HL-60 (cell line): ENCODE measurements at regions not wholly inside any gene's neighbourhood (a gene's known extent, or its start where the extent isn't known, plus 50 kb on each side); places are given as distances from the start of the nearest gene placed in this dataset.

Source experiments
- DNase-seq, 2 experiments: peaks; one replicate each; pipeline ENCODE4 v3.0.0-alpha.2; 2010 to 2020; ENCODE audit warnings: low read depth in 1 of 2, low spot score in 1 of 2
- H3K27ac ChIP-seq: fragments of 250-450 bp; sonication (Bioruptor Pico); replicated peaks from 2 replicates; pipeline ENCODE4 v1.5.1; 2020; ENCODE audit warnings: mild to moderate bottlenecking, moderate library complexity
- H3K27me3 ChIP-seq: fragments of 250-450 bp; sonication (Bioruptor Pico); 2 replicates; pipeline ENCODE4 v1.5.1; 2021; ENCODE audit warnings: mild to moderate bottlenecking, moderate library complexity; ENCODE audit not compliant: insufficient read depth, poor library complexity, severe bottlenecking
- H3K4me3 ChIP-seq: replicated peaks from 2 replicates; pipeline ENCODE4 v1.5.1; 2011; ENCODE audit warnings: mild to moderate bottlenecking, control low read depth, low read length; ENCODE audit not compliant: insufficient read depth
- GABPA ChIP-seq: IDR thresholded peaks from 2 replicates; pipeline ENCODE4 v1.6.1; 2012; ENCODE audit warnings: low read depth
- POLR2AphosphoS5 ChIP-seq: IDR thresholded peaks from 2 replicates; pipeline ENCODE4 v1.6.1; 2012; ENCODE audit warnings: low read depth
- REST ChIP-seq: IDR thresholded peaks from 2 replicates; pipeline ENCODE4 v1.6.1; 2012; ENCODE audit warnings: low read depth; ENCODE audit not compliant: insufficient replicate concordance
- SPI1 ChIP-seq: IDR thresholded peaks from 2 replicates; pipeline ENCODE4 v1.6.1; 2012; ENCODE audit warnings: low read depth, mild to moderate bottlenecking, borderline replicate concordance
- TF ChIP-seq, protein P1 (sequence below): IDR thresholded peaks from one replicate; pipeline ENCODE4 v1.5.1; 2011; ENCODE audit warnings: low read length, control low read depth, inconsistent platforms; ENCODE audit not compliant: insufficient read depth

- no peak for DNase-seq
- TF ChIP-seq SPI1 (no peak), GABPA (no peak), REST (no peak), POLR2AphosphoS5 (no peak)
- TF ChIP-seq, protein P1, sequence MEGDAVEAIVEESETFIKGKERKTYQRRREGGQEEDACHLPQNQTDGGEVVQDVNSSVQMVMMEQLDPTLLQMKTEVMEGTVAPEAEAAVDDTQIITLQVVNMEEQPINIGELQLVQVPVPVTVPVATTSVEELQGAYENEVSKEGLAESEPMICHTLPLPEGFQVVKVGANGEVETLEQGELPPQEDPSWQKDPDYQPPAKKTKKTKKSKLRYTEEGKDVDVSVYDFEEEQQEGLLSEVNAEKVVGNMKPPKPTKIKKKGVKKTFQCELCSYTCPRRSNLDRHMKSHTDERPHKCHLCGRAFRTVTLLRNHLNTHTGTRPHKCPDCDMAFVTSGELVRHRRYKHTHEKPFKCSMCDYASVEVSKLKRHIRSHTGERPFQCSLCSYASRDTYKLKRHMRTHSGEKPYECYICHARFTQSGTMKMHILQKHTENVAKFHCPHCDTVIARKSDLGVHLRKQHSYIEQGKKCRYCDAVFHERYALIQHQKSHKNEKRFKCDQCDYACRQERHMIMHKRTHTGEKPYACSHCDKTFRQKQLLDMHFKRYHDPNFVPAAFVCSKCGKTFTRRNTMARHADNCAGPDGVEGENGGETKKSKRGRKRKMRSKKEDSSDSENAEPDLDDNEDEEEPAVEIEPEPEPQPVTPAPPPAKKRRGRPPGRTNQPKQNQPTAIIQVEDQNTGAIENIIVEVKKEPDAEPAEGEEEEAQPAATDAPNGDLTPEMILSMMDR, result no peak
- no peaks in the 10 kb centered on the region for H3K27me3 ChIP-seq
- H3K4me3 ChIP-seq, result no peak overlapping the region
- H3K27ac ChIP-seq, result no peak overlapping the region
Measured at GRCh38 chr11:92845390-92845789, 124.1 kb upstream of the MTNR1B start.

- no peak for DNase-seq
- no peak overlapping the region for H3K4me3 ChIP-seq
- TF ChIP-seq, protein P1, result no peak
- no peak for TF ChIP-seq POLR2AphosphoS5
- TF ChIP-seq SPI1, result no peak
- no peak for TF ChIP-seq GABPA
- TF ChIP-seq REST, result no peak
- H3K27me3 ChIP-seq, result no peaks in the 10 kb centered on the region
- H3K27ac ChIP-seq, result no peak overlapping the region
Measured at GRCh38 chr11:92845805-92846204, 123.6 kb upstream of the MTNR1B start.

- no peak for DNase-seq
- H3K4me3 ChIP-seq, result no peak overlapping the region
- TF ChIP-seq POLR2AphosphoS5 (no peak), SPI1 (no peak), REST (no peak), GABPA (no peak)
- TF ChIP-seq, protein P1, result no peak
- H3K27ac ChIP-seq, result no peak overlapping the region
- H3K27me3 ChIP-seq, result no peaks in the 10 kb centered on the region
Measured at GRCh38 chr11:92846491-92847125, 122.8 kb upstream of the MTNR1B start.
